Brain pericyte (primary cell): ENCODE measurements at regions not wholly inside any gene's neighbourhood (a gene's known extent, or its start where the extent isn't known, plus 50 kb on each side); places are given as distances from the start of the nearest gene placed in this dataset.
"Not testable (repeated sequence)": the region's sequence is repeated elsewhere in the genome, so short reads cannot be mapped to it uniquely, and the experiment has no call there.

Experiments
- DNase-seq: peaks from one replicate; pipeline ENCODE4 v3.0.0-alpha.2; 2012; ENCODE audit warnings: low read depth, low spot score

GRCh38 chr11:87659807-87660206 lies 515.4 kb downstream of the RAB38 start:
- DNase-seq: no peak

- DNase-seq: no peak
Measured at GRCh38 chr11:87645626-87646025, 529.6 kb downstream of the RAB38 start.

GRCh38 chr11:87639753-87640364 lies 535.4 kb downstream of the RAB38 start:
- DNase-seq: no peak

GRCh38 chr11:87635001-87635400 lies 540.2 kb downstream of the RAB38 start:
- no peak for DNase-seq

GRCh38 chr11:87634331-87634730 lies 540.9 kb downstream of the RAB38 start:
- DNase-seq: no peak

- no peak for DNase-seq
Measured at GRCh38 chr11:87628957-87629356, 546.3 kb downstream of the RAB38 start.

- no peak for DNase-seq
Measured at GRCh38 chr11:87628026-87628580, 547.1 kb downstream of the RAB38 start.

- DNase-seq: not testable (repeated sequence)
Measured at GRCh38 chr11:87623531-87624365, 551.5 kb downstream of the RAB38 start.

GRCh38 chr11:87616511-87616910 lies 558.7 kb downstream of the RAB38 start:
- no peak for DNase-seq

GRCh38 chr11:87604350-87604749 lies 566.6 kb downstream of the TMEM135 start:
- DNase-seq: no peak

GRCh38 chr11:87603887-87604286 lies 566.2 kb downstream of the TMEM135 start:
- DNase-seq: no peak

GRCh38 chr11:87602776-87603175 lies 565.0 kb downstream of the TMEM135 start:
- DNase-seq: no peak

GRCh38 chr11:87600938-87601337 lies 563.2 kb downstream of the TMEM135 start:
- no peak for DNase-seq

- DNase-seq: no peak
Measured at GRCh38 chr11:87597725-87598124, 560.0 kb downstream of the TMEM135 start.

- DNase-seq: no peak
Measured at GRCh38 chr11:87596176-87596575, 558.4 kb downstream of the TMEM135 start.

- DNase-seq: no peak
Measured at GRCh38 chr11:87589082-87589481, 551.3 kb downstream of the TMEM135 start.

- DNase-seq: not testable (repeated sequence)
Measured at GRCh38 chr11:87585613-87586012, 547.9 kb downstream of the TMEM135 start.

GRCh38 chr11:87583931-87584330 lies 546.2 kb downstream of the TMEM135 start:
- no peak for DNase-seq

- no peak for DNase-seq
Measured at GRCh38 chr11:87575088-87575487, 537.4 kb downstream of the TMEM135 start.

- no peak for DNase-seq
Measured at GRCh38 chr11:87574193-87574592, 536.5 kb downstream of the TMEM135 start.

GRCh38 chr11:87573708-87574107 lies 536.0 kb downstream of the TMEM135 start:
- DNase-seq: no peak

GRCh38 chr11:87572881-87573280 lies 535.1 kb downstream of the TMEM135 start:
- no peak for DNase-seq

- no peak for DNase-seq
Measured at GRCh38 chr11:87560352-87560751, 522.6 kb downstream of the TMEM135 start.
